ENCODE measurements at regions not wholly inside any gene's neighbourhood (a gene's known extent, or its start where the extent isn't known, plus 50 kb on each side); places are given as distances from the start of the nearest gene placed in this dataset.
A peak's percentile ranks its signal among the peaks of the same experiment; 100 is the strongest.

DNA sequence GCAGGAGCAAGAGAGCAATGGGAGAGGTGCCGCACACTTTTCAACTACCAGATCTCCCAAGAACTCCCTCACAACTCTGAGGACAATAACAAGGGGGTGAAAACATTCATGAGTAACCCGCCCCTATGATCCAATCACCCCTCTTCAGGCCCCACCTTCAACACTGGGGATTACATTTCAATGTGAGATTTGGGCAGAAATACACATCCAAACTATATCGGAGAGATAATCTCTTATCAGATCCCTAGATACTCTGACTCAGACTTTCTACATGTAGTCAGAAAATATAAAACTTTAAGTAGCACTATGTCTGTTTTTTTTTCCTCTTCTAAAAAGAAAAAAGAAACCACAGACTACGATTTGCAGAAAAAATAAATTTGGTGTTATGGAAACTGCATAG is 1595.9 kb upstream of the NUDT12 start:
- no CpG with 5 or more reads among the region's 4 CpGs for WGBS (ENCODE audit: extremely low coverage, insufficient read length, low lambda C conversion rate)
- H3K27ac Mint-ChIP-seq: peak overlapping the region in 1 of 3 experiments; percentile 37; a peak in 1 of 7 replicates
- Histone ChIP-seq H2BK15ac (ENCODE audit: low read depth, low read length) (no peak overlapping the region), H3K14ac (ENCODE audit: insufficient read depth, low read length) (no peak overlapping the region), H4K8ac (replicated peaks; ENCODE audit: insufficient read length, low read depth, low read length) (no peak overlapping the region), H3K4me2 (ENCODE audit: insufficient read depth, insufficient read length, low read length) (no peak overlapping the region), H2BK20ac (ENCODE audit: low read depth, low read length, poor library complexity, severe bottlenecking) (no peak overlapping the region), H2BK12ac (ENCODE audit: insufficient read length, low read depth, low read length) (no peak overlapping the region), H2AFZ (ENCODE audit: low read length) (no peak overlapping the region), H3T11ph (ENCODE audit: low read length) (no peak overlapping the region), H3K23me2 (ENCODE audit: insufficient read length, low read depth, low read length, poor library complexity, severe bottlenecking) (no peaks in the 10 kb centered on the region), H3K79me2 (ENCODE audit: insufficient read depth, low read length) (no peaks in the 10 kb centered on the region), H3K56ac (ENCODE audit: insufficient read length, low read depth, low read length) (no peak overlapping the region), H2BK120ac (ENCODE audit: low read depth, low read length, poor library complexity, severe bottlenecking) (no peak overlapping the region), H2BK5ac (ENCODE audit: insufficient read length, low read length) (no peak overlapping the region), H2AK5ac (ENCODE audit: insufficient read length, low read length) (no peak overlapping the region), H3K9me3 (ENCODE audit: control insufficient read depth, low read depth, low read length) (no peaks in the 10 kb centered on the region), H4K91ac (ENCODE audit: insufficient read length, low read depth, low read length) (no peak overlapping the region), H3K18ac (ENCODE audit: insufficient read length, low read depth, low read length) (no peak overlapping the region), H3K23ac (ENCODE audit: insufficient read length, low read depth, low read length) (no peak overlapping the region), H3K4ac (ENCODE audit: low read depth, low read length) (no peak overlapping the region), H3K27ac (ENCODE audit: insufficient read length, low read depth, low read length) (no peak overlapping the region), H4K20me1 (ENCODE audit: control insufficient read depth, insufficient read depth, insufficient read length) (no peaks in the 10 kb centered on the region), H3K79me1 (ENCODE audit: insufficient read depth, low read depth, low read length, poor library complexity, severe bottlenecking) (no peaks in the 10 kb centered on the region), H4K5ac (ENCODE audit: insufficient read length, low read depth, low read length) (no peak overlapping the region), H3K27me3 (ENCODE audit: insufficient read depth, low read length) (no peaks in the 10 kb centered on the region), H3K9ac (ENCODE audit: extremely low read depth, insufficient read length, low read length) (no peak overlapping the region), H3K4me1 (ENCODE audit: insufficient read depth, low read length) (no peaks in the 10 kb centered on the region)
- no peaks in the 10 kb centered on the region for H3K27me3 Mint-ChIP-seq (ENCODE audit: low read depth)
- H3K36me3 Mint-ChIP-seq (ENCODE audit: insufficient read depth in 1 of 3, low read depth in 3 of 3): peaks cover 0 to 10% (median 0%) of the 10 kb centered on the region in 3 experiments; a peak in 3 of 7 replicates
- no peak for DNase-seq
- H3K4me3 Mint-ChIP-seq: no peak overlapping the region
- TF ChIP-seq, protein P1, sequence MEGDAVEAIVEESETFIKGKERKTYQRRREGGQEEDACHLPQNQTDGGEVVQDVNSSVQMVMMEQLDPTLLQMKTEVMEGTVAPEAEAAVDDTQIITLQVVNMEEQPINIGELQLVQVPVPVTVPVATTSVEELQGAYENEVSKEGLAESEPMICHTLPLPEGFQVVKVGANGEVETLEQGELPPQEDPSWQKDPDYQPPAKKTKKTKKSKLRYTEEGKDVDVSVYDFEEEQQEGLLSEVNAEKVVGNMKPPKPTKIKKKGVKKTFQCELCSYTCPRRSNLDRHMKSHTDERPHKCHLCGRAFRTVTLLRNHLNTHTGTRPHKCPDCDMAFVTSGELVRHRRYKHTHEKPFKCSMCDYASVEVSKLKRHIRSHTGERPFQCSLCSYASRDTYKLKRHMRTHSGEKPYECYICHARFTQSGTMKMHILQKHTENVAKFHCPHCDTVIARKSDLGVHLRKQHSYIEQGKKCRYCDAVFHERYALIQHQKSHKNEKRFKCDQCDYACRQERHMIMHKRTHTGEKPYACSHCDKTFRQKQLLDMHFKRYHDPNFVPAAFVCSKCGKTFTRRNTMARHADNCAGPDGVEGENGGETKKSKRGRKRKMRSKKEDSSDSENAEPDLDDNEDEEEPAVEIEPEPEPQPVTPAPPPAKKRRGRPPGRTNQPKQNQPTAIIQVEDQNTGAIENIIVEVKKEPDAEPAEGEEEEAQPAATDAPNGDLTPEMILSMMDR (conservative IDR thresholded peaks at IDR 0.05): no peak
- H3K9me3 Mint-ChIP-seq: peaks cover 14 to 15% of the 10 kb centered on the region in 2 experiments
- no peaks in the 10 kb centered on the region for H3K4me1 Mint-ChIP-seq
